WTC11 (cell line): ENCODE measurements at regions not wholly inside any gene's neighbourhood (a gene's known extent, or its start where the extent isn't known, plus 50 kb on each side); places are given as distances from the start of the nearest gene placed in this dataset.

Experiments used
- ATAC-seq: fragments of 200-7000 bp; cut with Tn5 transposase; 2 replicates; pipeline ENCODE4 v1.10.0; 2021; ENCODE audit warnings: mild to moderate bottlenecking, moderate library complexity
- CTCF ChIA-PET: fragments of 300-600 bp; sonication (Branson Sonifier 250); formaldehyde crosslinking; loops from one replicate; lab custom pipeline; 2021; ENCODE audit warnings: antibody characterized with exemption; lab: Charles Lee
- POLR2A ChIA-PET: fragments of 350-600 bp; sonication (Branson Sonifier 250); formaldehyde crosslinking; loops from one replicate; lab custom pipeline; 2021; ENCODE audit warnings: antibody characterized with exemption; lab: Charles Lee
- DNase-seq: peaks from one replicate; pipeline ENCODE4 v3.0.0; 2021; ENCODE audit warnings: low spot score
- H3K27ac Mint-ChIP-seq: 2 replicates; pipeline ENCODE4 v1.8.0; 2021; ENCODE audit warnings: mixed read lengths
- H3K27me3 Mint-ChIP-seq: 2 replicates; pipeline ENCODE4 v1.8.0; 2021; ENCODE audit warnings: low read depth, mild to moderate bottlenecking, moderate library complexity, mixed read lengths
- H3K36me3 Mint-ChIP-seq: 2 replicates; pipeline ENCODE4 v1.8.0; 2021; ENCODE audit warnings: mixed read lengths
- H3K4me1 Mint-ChIP-seq: 2 replicates; pipeline ENCODE4 v1.8.0; 2022; ENCODE audit warnings: mixed read lengths
- H3K4me3 Mint-ChIP-seq: 2 replicates; pipeline ENCODE4 v1.8.0; 2021; ENCODE audit warnings: mild to moderate bottlenecking, moderate library complexity, mixed read lengths
- H3K9me3 Mint-ChIP-seq: 2 replicates; pipeline ENCODE4 v1.8.0; 2021; ENCODE audit warnings: mixed read lengths
- CREM ChIP-seq: sonication (generic); formaldehyde crosslinking; IDR thresholded peaks from 2 replicates; pipeline ENCODE4 v1.8.1; 2022; ENCODE audit warnings: mild to moderate bottlenecking, missing genetic modification reagents, moderate library complexity
- FOXK1 ChIP-seq: sonication (generic); formaldehyde crosslinking; IDR thresholded peaks from 2 replicates; pipeline ENCODE4 v1.8.0; 2022; ENCODE audit warnings: mild to moderate bottlenecking, moderate library complexity, missing genetic modification reagents
- FOXP1 ChIP-seq: sonication (generic); formaldehyde crosslinking; IDR thresholded peaks from 2 replicates; pipeline ENCODE4 v1.8.0; 2022; ENCODE audit warnings: missing genetic modification reagents, mild to moderate bottlenecking, moderate library complexity, borderline replicate concordance
- GABPB1 ChIP-seq: sonication (generic); formaldehyde crosslinking; IDR thresholded peaks from 2 replicates; pipeline ENCODE4 v1.8.1; 2023; ENCODE audit warnings: mild to moderate bottlenecking, missing genetic modification reagents
- MXD4 ChIP-seq: fragments of 250-450 bp; sonication (Bioruptor Pico); IDR thresholded peaks from 2 replicates; pipeline ENCODE4 v1.8.0; 2021; ENCODE audit warnings: mild to moderate bottlenecking, moderate library complexity, borderline replicate concordance
- PRRX2 ChIP-seq: fragments of 250-450 bp; sonication (Bioruptor Pico); IDR thresholded peaks from 2 replicates; pipeline ENCODE4 v1.8.0; 2021; ENCODE audit warnings: mild to moderate bottlenecking
- RELA ChIP-seq: sonication (generic); formaldehyde crosslinking; IDR thresholded peaks from 2 replicates; pipeline ENCODE4 v1.8.1; 2022; ENCODE audit warnings: missing genetic modification reagents, mild to moderate bottlenecking, borderline replicate concordance
- TEAD1 ChIP-seq: sonication (generic); formaldehyde crosslinking; IDR thresholded peaks from 2 replicates; pipeline ENCODE4 v1.8.0; 2022; ENCODE audit warnings: mild to moderate bottlenecking, missing genetic modification reagents
- TP53 ChIP-seq: sonication (generic); formaldehyde crosslinking; IDR thresholded peaks from 2 replicates; pipeline ENCODE4 v1.8.1; 2023; ENCODE audit warnings: mild to moderate bottlenecking, missing genetic modification reagents
- ZNF317 ChIP-seq: sonication (generic); formaldehyde crosslinking; IDR thresholded peaks from 2 replicates; pipeline ENCODE4 v1.8.1; 2023; ENCODE audit warnings: low read depth, mild to moderate bottlenecking, moderate library complexity, missing genetic modification reagents, borderline replicate concordance
- TF ChIP-seq, protein P1 (sequence below): fragments of 250-450 bp; sonication (Bioruptor Pico); IDR thresholded peaks from 2 replicates; pipeline ENCODE4 v1.9.0; 2021; ENCODE audit warnings: moderate library complexity, mild to moderate bottlenecking, inconsistent platforms, borderline replicate concordance
- TF ChIP-seq, protein P2 (sequence below): sonication (generic); formaldehyde crosslinking; IDR thresholded peaks from 2 replicates; pipeline ENCODE4 v1.8.0; 2022; ENCODE audit warnings: mild to moderate bottlenecking, missing genetic modification reagents
- TF ChIP-seq, protein P3 (sequence below): sonication (generic); formaldehyde crosslinking; IDR thresholded peaks from 2 replicates; pipeline ENCODE4 v1.8.0; 2022; ENCODE audit warnings: mild to moderate bottlenecking, missing genetic modification reagents
- TF ChIP-seq, protein P4 (sequence below): fragments of 250-450 bp; sonication (Bioruptor Pico); IDR thresholded peaks from 2 replicates; pipeline ENCODE4 v1.9.0; 2021; ENCODE audit warnings: mild to moderate bottlenecking, borderline replicate concordance
- TF ChIP-seq, protein P5 (sequence below): sonication (generic); formaldehyde crosslinking; IDR thresholded peaks from 2 replicates; pipeline ENCODE4 v1.8.0; 2022; ENCODE audit warnings: missing genetic modification reagents
- TF ChIP-seq, protein P6 (sequence below): sonication (generic); formaldehyde crosslinking; IDR thresholded peaks from 2 replicates; pipeline ENCODE4 v1.8.1; 2023; ENCODE audit warnings: mild to moderate bottlenecking, missing genetic modification reagents
- TF ChIP-seq, protein P7 (sequence below): fragments of 250-450 bp; sonication (Bioruptor Pico); IDR thresholded peaks from 2 replicates; pipeline ENCODE4 v1.9.0; 2021; ENCODE audit warnings: mild to moderate bottlenecking
- TF ChIP-seq, protein P8 (sequence below): sonication (generic); formaldehyde crosslinking; IDR thresholded peaks from 2 replicates; pipeline ENCODE4 v1.8.0; 2022; ENCODE audit warnings: mild to moderate bottlenecking, missing genetic modification reagents
- TF ChIP-seq, protein P9 (sequence below): sonication (generic); formaldehyde crosslinking; IDR thresholded peaks from 2 replicates; pipeline ENCODE4 v1.8.0; 2022; ENCODE audit warnings: mild to moderate bottlenecking, missing genetic modification reagents

DNA sequence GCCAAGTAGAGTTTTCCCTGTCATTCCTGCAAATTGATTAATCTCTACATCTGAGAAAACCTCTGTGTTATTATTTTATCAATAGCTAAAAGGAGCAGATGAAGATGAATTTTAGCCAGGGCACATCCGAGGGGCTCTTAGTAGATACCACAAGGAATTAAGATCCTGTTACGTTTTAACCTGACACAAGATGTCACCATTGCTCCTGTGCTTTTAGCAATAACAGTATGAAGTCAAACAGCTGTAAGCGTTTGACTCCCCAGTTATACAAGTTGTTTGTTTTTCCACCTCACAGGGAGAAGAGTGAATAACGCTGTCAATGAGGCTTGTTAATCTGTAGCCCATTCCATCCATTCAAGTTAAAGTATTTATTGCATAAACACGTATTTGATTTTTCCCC, 76.0 kb upstream of the AP1S2 start:
- CTCF ChIA-PET = interaction anchor here (0.5 to 2.1 kb wide), 13 partner anchors 26 to 741 kb away, joined by 3 to 17 read pairs (median 4); partner anchors contain the start of genes AP1S2 and GRPR
- H3K27ac Mint-ChIP-seq = no peak overlapping the region
- no peaks in the 10 kb centered on the region for H3K36me3 Mint-ChIP-seq
- peaks cover 33% of the 10 kb centered on the region for H3K4me1 Mint-ChIP-seq
- ATAC-seq = peak; percentile 80
- POLR2A ChIA-PET = interaction anchor here (1.0 kb wide), 1 partner anchor 76 kb away, joined by 3 read pairs; the partner anchor contains the start of gene AP1S2
- H3K27me3 Mint-ChIP-seq = no peaks in the 10 kb centered on the region
- no peak for DNase-seq
- no peaks in the 10 kb centered on the region for H3K9me3 Mint-ChIP-seq
- no peak overlapping the region for H3K4me3 Mint-ChIP-seq
- TF ChIP-seq, protein P1, sequence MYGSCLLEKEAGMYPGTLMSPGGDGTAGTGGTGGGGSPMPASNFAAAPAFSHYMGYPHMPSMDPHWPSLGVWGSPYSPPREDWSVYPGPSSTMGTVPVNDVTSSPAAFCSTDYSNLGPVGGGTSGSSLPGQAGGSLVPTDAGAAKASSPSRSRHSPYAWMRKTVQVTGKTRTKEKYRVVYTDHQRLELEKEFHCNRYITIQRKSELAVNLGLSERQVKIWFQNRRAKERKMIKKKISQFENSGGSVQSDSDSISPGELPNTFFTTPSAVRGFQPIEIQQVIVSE (CRISPR knock-in tag) = no peak
- TF ChIP-seq MXD4 (no peak), TEAD1 (no peak), FOXK1 (CRISPR knock-in tag) (no peak), GABPB1 (no peak), PRRX2 (CRISPR knock-in tag) (no peak), CREM (CRISPR knock-in tag) (no peak), TP53 (CRISPR knock-in tag) (no peak), FOXP1 (no peak), RELA (CRISPR knock-in tag) (no peak), ZNF317 (CRISPR knock-in tag) (no peak)
- TF ChIP-seq, protein P2, sequence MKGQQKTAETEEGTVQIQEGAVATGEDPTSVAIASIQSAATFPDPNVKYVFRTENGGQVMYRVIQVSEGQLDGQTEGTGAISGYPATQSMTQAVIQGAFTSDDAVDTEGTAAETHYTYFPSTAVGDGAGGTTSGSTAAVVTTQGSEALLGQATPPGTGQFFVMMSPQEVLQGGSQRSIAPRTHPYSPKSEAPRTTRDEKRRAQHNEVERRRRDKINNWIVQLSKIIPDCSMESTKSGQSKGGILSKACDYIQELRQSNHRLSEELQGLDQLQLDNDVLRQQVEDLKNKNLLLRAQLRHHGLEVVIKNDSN (CRISPR knock-in tag) = no peak
- TF ChIP-seq, protein P3, sequence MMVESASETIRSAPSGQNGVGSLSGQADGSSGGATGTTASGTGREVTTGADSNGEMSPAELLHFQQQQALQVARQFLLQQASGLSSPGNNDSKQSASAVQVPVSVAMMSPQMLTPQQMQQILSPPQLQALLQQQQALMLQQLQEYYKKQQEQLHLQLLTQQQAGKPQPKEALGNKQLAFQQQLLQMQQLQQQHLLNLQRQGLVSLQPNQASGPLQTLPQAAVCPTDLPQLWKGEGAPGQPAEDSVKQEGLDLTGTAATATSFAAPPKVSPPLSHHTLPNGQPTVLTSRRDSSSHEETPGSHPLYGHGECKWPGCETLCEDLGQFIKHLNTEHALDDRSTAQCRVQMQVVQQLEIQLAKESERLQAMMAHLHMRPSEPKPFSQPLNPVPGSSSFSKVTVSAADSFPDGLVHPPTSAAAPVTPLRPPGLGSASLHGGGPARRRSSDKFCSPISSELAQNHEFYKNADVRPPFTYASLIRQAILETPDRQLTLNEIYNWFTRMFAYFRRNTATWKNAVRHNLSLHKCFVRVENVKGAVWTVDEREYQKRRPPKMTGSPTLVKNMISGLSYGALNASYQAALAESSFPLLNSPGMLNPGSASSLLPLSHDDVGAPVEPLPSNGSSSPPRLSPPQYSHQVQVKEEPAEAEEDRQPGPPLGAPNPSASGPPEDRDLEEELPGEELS (CRISPR knock-in tag) = no peak
- TF ChIP-seq, protein P4, sequence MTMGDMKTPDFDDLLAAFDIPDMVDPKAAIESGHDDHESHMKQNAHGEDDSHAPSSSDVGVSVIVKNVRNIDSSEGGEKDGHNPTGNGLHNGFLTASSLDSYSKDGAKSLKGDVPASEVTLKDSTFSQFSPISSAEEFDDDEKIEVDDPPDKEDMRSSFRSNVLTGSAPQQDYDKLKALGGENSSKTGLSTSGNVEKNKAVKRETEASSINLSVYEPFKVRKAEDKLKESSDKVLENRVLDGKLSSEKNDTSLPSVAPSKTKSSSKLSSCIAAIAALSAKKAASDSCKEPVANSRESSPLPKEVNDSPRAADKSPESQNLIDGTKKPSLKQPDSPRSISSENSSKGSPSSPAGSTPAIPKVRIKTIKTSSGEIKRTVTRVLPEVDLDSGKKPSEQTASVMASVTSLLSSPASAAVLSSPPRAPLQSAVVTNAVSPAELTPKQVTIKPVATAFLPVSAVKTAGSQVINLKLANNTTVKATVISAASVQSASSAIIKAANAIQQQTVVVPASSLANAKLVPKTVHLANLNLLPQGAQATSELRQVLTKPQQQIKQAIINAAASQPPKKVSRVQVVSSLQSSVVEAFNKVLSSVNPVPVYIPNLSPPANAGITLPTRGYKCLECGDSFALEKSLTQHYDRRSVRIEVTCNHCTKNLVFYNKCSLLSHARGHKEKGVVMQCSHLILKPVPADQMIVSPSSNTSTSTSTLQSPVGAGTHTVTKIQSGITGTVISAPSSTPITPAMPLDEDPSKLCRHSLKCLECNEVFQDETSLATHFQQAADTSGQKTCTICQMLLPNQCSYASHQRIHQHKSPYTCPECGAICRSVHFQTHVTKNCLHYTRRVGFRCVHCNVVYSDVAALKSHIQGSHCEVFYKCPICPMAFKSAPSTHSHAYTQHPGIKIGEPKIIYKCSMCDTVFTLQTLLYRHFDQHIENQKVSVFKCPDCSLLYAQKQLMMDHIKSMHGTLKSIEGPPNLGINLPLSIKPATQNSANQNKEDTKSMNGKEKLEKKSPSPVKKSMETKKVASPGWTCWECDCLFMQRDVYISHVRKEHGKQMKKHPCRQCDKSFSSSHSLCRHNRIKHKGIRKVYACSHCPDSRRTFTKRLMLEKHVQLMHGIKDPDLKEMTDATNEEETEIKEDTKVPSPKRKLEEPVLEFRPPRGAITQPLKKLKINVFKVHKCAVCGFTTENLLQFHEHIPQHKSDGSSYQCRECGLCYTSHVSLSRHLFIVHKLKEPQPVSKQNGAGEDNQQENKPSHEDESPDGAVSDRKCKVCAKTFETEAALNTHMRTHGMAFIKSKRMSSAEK (CRISPR knock-in tag) = no peak
- TF ChIP-seq, protein P5, sequence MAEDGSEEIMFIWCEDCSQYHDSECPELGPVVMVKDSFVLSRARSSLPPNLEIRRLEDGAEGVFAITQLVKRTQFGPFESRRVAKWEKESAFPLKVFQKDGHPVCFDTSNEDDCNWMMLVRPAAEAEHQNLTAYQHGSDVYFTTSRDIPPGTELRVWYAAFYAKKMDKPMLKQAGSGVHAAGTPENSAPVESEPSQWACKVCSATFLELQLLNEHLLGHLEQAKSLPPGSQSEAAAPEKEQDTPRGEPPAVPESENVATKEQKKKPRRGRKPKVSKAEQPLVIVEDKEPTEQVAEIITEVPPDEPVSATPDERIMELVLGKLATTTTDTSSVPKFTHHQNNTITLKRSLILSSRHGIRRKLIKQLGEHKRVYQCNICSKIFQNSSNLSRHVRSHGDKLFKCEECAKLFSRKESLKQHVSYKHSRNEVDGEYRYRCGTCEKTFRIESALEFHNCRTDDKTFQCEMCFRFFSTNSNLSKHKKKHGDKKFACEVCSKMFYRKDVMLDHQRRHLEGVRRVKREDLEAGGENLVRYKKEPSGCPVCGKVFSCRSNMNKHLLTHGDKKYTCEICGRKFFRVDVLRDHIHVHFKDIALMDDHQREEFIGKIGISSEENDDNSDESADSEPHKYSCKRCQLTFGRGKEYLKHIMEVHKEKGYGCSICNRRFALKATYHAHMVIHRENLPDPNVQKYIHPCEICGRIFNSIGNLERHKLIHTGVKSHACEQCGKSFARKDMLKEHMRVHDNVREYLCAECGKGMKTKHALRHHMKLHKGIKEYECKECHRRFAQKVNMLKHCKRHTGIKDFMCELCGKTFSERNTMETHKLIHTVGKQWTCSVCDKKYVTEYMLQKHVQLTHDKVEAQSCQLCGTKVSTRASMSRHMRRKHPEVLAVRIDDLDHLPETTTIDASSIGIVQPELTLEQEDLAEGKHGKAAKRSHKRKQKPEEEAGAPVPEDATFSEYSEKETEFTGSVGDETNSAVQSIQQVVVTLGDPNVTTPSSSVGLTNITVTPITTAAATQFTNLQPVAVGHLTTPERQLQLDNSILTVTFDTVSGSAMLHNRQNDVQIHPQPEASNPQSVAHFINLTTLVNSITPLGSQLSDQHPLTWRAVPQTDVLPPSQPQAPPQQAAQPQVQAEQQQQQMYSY (CRISPR knock-in tag) = no peak
- TF ChIP-seq, protein P6, sequence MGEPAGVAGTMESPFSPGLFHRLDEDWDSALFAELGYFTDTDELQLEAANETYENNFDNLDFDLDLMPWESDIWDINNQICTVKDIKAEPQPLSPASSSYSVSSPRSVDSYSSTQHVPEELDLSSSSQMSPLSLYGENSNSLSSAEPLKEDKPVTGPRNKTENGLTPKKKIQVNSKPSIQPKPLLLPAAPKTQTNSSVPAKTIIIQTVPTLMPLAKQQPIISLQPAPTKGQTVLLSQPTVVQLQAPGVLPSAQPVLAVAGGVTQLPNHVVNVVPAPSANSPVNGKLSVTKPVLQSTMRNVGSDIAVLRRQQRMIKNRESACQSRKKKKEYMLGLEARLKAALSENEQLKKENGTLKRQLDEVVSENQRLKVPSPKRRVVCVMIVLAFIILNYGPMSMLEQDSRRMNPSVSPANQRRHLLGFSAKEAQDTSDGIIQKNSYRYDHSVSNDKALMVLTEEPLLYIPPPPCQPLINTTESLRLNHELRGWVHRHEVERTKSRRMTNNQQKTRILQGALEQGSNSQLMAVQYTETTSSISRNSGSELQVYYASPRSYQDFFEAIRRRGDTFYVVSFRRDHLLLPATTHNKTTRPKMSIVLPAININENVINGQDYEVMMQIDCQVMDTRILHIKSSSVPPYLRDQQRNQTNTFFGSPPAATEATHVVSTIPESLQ = no peak
- TF ChIP-seq, protein P7, sequence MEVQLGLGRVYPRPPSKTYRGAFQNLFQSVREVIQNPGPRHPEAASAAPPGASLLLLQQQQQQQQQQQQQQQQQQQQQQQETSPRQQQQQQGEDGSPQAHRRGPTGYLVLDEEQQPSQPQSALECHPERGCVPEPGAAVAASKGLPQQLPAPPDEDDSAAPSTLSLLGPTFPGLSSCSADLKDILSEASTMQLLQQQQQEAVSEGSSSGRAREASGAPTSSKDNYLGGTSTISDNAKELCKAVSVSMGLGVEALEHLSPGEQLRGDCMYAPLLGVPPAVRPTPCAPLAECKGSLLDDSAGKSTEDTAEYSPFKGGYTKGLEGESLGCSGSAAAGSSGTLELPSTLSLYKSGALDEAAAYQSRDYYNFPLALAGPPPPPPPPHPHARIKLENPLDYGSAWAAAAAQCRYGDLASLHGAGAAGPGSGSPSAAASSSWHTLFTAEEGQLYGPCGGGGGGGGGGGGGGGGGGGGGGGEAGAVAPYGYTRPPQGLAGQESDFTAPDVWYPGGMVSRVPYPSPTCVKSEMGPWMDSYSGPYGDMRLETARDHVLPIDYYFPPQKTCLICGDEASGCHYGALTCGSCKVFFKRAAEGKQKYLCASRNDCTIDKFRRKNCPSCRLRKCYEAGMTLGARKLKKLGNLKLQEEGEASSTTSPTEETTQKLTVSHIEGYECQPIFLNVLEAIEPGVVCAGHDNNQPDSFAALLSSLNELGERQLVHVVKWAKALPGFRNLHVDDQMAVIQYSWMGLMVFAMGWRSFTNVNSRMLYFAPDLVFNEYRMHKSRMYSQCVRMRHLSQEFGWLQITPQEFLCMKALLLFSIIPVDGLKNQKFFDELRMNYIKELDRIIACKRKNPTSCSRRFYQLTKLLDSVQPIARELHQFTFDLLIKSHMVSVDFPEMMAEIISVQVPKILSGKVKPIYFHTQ (CRISPR knock-in tag) = no peak
- TF ChIP-seq, protein P8, sequence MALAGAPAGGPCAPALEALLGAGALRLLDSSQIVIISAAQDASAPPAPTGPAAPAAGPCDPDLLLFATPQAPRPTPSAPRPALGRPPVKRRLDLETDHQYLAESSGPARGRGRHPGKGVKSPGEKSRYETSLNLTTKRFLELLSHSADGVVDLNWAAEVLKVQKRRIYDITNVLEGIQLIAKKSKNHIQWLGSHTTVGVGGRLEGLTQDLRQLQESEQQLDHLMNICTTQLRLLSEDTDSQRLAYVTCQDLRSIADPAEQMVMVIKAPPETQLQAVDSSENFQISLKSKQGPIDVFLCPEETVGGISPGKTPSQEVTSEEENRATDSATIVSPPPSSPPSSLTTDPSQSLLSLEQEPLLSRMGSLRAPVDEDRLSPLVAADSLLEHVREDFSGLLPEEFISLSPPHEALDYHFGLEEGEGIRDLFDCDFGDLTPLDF (CRISPR knock-in tag) = no peak
- TF ChIP-seq, protein P9, sequence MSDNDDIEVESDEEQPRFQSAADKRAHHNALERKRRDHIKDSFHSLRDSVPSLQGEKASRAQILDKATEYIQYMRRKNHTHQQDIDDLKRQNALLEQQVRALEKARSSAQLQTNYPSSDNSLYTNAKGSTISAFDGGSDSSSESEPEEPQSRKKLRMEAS (CRISPR knock-in tag) = no peak
